ENCODE measurements at regions not wholly inside any gene's neighbourhood (a gene's known extent, or its start where the extent isn't known, plus 50 kb on each side); places are given as distances from the start of the nearest gene placed in this dataset.
"Not testable (repeated sequence)": the region's sequence is repeated elsewhere in the genome, so short reads cannot be mapped to it uniquely, and the experiment has no call there.

DNA sequence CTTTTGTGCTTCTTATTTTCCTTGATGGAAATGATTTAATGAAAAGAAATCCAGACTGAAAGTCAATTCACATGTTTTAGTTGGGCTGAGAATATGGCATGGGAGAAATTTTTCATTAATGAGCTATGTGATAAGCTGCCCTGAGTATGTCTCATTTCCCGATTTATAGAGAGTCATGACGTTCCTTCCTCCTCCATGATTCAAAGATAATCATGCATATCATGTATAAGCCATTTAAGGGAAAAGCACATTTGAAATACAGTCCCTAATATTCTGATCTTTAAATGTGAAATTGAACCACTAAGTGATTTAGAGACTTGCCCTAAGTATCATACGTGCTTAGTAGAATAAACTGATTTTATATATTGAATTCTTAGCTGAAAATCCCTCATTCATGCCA lies 840.9 kb downstream of the PCDH17 start:
- Mint-ChIP-seq H3K27me3 (no peaks in the 10 kb centered on the region), H3K4me1 (ENCODE audit: low read depth) (no peaks in the 10 kb centered on the region), H3K36me3 (no peaks in the 10 kb centered on the region), H3K9me3 (ENCODE audit: low read depth) (peaks cover 11% of the 10 kb centered on the region), H3K27ac (no peak overlapping the region), H3K4me3 (no peak overlapping the region)

DNA sequence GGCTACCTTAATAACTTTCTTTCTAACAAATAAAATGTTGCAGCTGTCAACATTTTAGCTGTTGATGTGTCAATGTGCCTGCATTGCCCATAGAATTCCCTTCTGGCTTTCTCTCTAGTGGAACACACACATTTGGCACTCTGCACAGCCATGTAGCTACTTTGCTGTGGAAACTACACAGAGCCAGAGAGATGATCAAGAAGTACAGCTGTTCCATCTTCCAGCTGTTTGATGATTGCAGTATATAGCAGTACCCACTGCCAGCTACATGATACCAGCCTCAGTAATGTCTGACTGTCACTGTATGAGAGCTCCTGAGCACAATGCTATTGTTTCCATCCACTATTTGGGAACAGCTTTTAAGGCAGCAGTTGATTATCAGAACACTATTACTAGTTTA lies 843.0 kb downstream of the PCDH17 start:
- Mint-ChIP-seq H3K27me3 (no peaks in the 10 kb centered on the region), H3K4me3 (no peak overlapping the region), H3K4me1 (ENCODE audit: low read depth) (no peaks in the 10 kb centered on the region), H3K36me3 (no peaks in the 10 kb centered on the region), H3K9me3 (ENCODE audit: low read depth) (peaks cover 11% of the 10 kb centered on the region), H3K27ac (no peak overlapping the region)

DNA sequence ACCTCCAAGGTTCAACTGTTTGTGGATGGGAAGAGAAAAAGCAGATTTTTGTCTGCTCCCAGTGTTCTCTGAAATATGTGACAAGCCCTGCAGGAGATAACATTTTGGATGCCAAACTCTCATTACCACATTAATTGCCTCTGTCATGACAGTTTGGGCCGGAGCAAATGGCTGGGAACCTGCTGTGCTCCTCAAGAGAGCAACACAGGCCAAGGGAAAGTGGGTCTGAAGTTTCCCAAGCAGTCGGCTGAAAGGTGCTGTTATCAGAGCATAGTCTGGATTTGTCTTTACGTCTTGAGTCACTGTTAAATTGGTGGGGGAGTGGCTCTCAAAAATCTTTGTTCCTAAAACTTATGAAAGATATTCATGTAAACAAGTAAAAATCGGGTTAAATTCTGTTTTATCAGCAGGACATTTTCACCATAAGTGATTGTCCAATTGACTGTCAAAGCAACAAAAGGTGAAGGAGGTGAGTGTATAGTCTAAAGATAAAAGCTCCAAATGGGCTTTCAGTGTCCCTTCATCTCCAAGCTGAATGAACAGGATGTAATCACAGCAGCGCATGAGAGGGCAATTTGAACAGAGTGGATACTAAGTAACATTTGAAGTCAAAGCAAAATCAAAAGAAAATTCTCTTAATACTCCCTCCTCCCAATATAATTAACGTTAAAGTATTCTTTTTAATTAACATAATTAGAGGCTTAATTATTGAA lies 844.8 kb downstream of the PCDH17 start:
- Mint-ChIP-seq H3K4me1 (ENCODE audit: low read depth) (no peaks in the 10 kb centered on the region), H3K9me3 (ENCODE audit: low read depth) (peaks cover 14% of the 10 kb centered on the region), H3K27ac (no peak overlapping the region), H3K27me3 (no peaks in the 10 kb centered on the region), H3K36me3 (no peaks in the 10 kb centered on the region), H3K4me3 (no peak overlapping the region)

DNA sequence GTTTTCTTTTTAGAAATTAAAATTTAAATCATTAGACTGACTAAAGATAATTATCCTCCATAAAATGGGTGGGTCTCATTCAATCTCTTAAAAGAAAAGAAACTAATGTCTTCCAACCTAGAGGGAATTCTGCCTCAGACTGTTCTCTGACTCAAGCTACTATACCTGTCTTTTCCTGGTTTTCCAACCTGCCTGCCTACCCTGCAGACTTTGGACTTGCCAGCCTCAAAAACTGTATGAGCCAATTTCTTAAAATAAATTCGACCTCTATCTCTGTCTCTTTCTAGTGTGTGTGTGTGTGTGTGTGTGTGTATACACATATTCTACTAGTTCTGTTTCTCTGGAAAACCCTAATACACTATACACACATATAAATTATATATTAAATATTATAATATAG lies 847.3 kb downstream of the PCDH17 start:
- H3K27ac Mint-ChIP-seq = no peak overlapping the region
- no peaks in the 10 kb centered on the region for H3K27me3 Mint-ChIP-seq
- H3K4me1 Mint-ChIP-seq (ENCODE audit: low read depth) = no peaks in the 10 kb centered on the region
- H3K4me3 Mint-ChIP-seq = no peak overlapping the region
- H3K36me3 Mint-ChIP-seq = no peaks in the 10 kb centered on the region
- peaks cover 10% of the 10 kb centered on the region for H3K9me3 Mint-ChIP-seq (ENCODE audit: low read depth)

DNA sequence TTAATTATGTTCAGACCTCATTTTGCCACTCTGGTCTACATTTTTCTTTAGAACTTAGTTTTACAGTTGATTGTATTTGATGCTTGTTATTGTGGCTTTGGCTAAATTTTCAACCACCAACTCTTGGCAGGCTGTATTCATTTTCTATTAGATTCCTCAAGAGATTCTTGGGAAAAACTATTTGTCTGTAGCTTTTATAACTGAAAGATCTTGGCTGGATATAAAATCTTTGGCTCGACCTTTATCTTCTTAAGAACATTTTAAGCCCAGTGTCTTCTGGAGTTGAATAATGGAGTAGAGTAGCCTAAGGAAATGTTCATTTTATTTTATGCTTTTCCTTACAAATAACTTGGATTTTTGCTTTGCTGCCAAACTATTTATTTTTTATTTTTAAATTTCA lies 848.5 kb downstream of the PCDH17 start:
- Mint-ChIP-seq H3K27ac (no peak overlapping the region), H3K9me3 (ENCODE audit: low read depth) (peaks cover 10% of the 10 kb centered on the region), H3K27me3 (no peaks in the 10 kb centered on the region), H3K4me1 (ENCODE audit: low read depth) (no peaks in the 10 kb centered on the region), H3K4me3 (no peak overlapping the region), H3K36me3 (no peaks in the 10 kb centered on the region)

DNA sequence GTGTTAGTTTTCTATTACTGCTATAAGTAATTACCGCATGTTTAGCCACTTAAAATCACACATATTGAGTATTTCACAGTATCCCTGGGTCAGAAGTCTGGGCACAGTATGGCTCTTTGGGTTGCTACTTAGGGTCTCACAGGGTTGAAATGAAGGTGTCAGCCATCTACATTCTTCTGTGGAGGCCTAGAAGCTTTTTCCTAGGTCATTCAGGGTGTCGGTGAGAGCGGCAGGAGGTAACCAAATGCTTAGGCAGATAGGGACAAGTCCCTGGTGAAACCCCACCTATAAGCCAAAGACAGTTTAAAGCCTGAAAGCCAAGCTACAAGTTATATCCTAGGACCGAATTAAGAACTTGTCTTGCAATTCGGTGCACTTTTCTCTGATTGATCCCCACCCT lies 856.7 kb downstream of the PCDH17 start:
- H3K4me1 Mint-ChIP-seq (ENCODE audit: low read depth) = no peaks in the 10 kb centered on the region
- no peaks in the 10 kb centered on the region for H3K36me3 Mint-ChIP-seq
- no peak overlapping the region for H3K27ac Mint-ChIP-seq
- no peaks in the 10 kb centered on the region for H3K9me3 Mint-ChIP-seq (ENCODE audit: low read depth)
- H3K4me3 Mint-ChIP-seq = no peak overlapping the region
- H3K27me3 Mint-ChIP-seq = no peaks in the 10 kb centered on the region

DNA sequence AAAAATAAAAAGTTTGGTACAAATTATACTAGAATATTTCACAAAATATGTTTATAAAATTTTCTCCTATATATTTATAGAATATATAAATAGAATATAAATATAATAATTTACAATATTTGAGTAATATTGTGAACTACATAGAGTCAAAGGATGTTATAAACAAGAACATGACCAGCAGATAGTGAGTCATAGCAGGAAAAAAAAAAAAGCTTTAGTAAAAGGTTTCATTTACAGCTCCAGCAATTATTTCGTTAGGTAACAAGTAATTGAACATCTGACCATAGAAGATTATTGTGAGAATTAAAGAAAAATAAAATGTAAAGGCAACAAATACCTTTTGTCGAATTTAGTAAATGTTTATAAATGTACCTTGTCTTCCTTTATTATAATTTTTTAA lies 864.1 kb downstream of the PCDH17 start:
- Mint-ChIP-seq H3K9me3 (ENCODE audit: low read depth) (peaks cover 8% of the 10 kb centered on the region), H3K4me1 (ENCODE audit: low read depth) (no peaks in the 10 kb centered on the region), H3K27ac (no peak overlapping the region), H3K36me3 (no peaks in the 10 kb centered on the region), H3K4me3 (no peak overlapping the region), H3K27me3 (no peaks in the 10 kb centered on the region)

DNA sequence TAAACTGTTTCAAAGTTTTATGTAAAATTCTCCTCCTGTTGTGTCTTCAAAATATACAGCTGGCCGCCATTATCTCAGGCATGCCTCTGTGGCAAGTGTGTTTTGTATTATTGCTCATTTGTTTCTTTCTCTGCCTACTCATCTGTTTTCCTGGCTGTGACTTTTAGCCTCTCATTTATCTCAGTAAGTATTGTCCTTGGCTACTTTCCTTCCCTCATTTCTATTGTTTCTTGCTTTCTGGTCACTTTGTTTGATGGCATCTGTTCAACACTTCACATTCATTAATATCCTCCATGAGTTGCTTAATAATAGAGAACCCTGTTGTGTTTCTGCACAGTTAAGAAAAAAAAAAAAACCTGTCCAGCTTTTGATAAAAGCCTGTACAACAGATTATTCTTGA lies 869.4 kb downstream of the PCDH17 start:
- Mint-ChIP-seq H3K9me3 (ENCODE audit: low read depth) (peaks cover 10% of the 10 kb centered on the region), H3K36me3 (no peaks in the 10 kb centered on the region), H3K4me1 (ENCODE audit: low read depth) (no peaks in the 10 kb centered on the region), H3K4me3 (no peak overlapping the region), H3K27me3 (no peaks in the 10 kb centered on the region), H3K27ac (no peak overlapping the region)

DNA sequence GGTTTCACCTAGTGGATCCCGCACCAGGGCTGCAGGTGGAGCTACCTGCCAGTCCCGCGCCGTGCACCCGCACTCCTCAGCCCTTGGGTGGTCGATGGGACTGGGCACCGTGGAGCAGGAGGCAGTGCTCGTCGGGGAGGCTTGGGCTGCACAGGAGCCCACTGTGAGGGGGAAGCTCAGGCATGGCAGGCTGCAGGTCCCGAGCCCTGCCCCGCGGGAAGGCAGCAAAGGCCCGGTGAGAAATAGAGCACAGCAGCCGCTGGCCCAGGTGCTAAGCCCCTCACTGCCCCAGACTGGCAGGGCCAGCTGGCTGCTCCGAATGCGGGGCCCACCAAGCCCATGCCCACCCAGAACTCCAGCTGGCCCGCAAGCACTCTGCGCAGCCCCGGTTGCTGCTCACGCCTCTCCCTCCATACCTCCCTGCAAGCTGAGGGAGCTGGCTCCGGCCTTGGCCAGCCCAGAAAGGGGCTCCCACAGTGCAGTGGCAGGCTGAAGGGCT lies 872.7 kb downstream of the PCDH17 start:
- not testable (repeated sequence) for H3K4me1 Mint-ChIP-seq (ENCODE audit: low read depth); H3K4me3 Mint-ChIP-seq; H3K36me3 Mint-ChIP-seq; H3K9me3 Mint-ChIP-seq (ENCODE audit: low read depth); H3K27ac Mint-ChIP-seq; H3K27me3 Mint-ChIP-seq

DNA sequence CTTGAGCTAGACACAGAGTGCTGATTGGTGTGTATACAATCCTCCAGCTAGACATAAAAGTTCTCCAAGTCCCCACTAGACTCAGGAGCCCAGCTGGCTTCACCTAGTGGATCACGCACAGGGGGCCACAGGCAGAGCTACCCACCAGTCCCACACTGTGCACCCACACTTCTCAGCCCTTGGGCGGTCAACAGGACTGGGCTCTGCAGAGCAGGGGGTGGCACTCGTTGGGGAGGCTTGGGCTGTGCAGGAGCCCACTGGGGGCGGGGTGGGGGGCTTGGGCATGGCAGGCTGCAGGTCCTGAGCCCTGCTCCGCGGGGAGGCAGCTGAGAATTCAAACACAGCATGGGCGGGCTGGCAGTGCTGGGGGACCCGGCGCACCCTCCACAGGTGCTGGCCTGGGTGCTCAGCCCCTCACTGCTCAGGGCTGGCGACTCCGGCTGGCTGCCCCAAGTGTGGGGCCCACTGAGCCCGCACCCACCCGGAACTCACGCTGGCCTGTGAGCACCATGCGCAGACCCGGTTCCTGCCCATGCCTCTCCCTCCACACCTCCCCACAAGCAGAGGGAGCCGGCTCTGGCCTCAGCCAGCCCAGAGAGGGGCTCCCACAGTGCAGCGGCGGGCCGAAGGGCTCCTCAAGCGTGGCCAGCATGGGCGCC lies 873.8 kb downstream of the PCDH17 start:
- not testable (repeated sequence) for H3K27me3 Mint-ChIP-seq; H3K4me1 Mint-ChIP-seq (ENCODE audit: low read depth); H3K4me3 Mint-ChIP-seq; H3K27ac Mint-ChIP-seq; H3K9me3 Mint-ChIP-seq (ENCODE audit: low read depth); H3K36me3 Mint-ChIP-seq

DNA sequence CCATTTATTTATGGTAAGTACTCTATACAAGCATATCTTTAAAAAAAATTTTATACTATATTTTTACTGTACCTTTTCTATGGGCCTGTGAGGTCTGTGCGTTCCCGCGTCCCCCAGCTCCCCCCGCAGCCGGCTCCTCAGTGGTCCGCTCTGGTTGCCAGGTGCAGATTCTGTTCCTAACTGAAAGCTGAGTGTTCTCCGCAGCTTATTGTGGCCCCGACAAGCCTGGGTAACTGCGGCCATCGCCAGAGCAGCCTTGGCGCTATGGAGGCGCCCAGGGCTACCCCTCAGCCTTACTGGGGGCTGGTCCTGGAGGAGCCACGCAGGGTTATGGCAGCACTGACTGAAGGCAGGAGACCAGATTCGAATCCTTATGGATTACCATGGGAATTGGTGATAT lies 896.8 kb downstream of the PCDH17 start:
- Mint-ChIP-seq H3K9me3 (ENCODE audit: low read depth) (peaks cover 5% of the 10 kb centered on the region), H3K4me1 (ENCODE audit: low read depth) (no peaks in the 10 kb centered on the region), H3K27me3 (no peaks in the 10 kb centered on the region), H3K27ac (no peak overlapping the region), H3K36me3 (no peaks in the 10 kb centered on the region), H3K4me3 (no peak overlapping the region)

DNA sequence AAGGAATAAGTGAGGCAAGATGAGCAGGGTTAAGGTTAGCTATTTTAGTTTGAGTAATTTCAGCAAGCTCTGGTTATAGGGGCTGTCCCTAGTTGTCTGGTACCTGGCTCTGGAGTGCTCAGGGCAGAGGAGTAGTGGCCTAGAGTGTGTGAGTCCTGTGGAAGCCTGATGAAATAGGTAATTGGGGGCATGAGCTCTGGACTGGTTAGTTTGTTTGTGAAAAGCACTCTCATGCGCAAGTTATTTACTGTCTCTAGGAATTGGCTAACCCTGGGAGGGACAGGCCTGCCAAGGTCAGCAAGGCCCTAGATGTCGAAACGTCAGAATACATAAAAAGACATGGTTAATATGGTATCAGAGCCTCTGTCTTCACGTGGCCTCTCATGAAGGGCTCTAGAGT lies 900.1 kb downstream of the PCDH17 start:
- Mint-ChIP-seq H3K4me1 (ENCODE audit: low read depth) (no peaks in the 10 kb centered on the region), H3K36me3 (no peaks in the 10 kb centered on the region), H3K27me3 (no peaks in the 10 kb centered on the region), H3K4me3 (no peak overlapping the region), H3K9me3 (ENCODE audit: low read depth) (peaks cover 11% of the 10 kb centered on the region), H3K27ac (no peak overlapping the region)

DNA sequence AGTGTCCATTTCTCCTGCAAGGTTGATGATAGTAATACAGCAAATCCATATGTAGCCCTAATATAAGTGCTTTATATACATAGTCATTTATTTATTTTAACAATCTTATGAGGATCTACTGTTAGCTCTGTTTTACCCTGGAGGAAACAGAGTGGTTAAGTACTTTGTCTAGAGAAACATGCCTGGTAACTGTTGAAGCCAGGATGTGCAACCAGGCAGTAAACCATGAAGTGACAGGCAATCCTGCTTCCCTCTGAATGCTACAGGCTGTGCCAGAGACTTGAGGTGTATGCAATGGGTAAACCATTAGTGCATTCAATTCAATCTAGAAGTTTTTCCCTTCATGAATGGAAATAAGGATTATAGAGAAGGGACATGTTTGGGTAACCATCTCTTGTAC lies 911.0 kb downstream of the PCDH17 start:
- Mint-ChIP-seq H3K4me3 (no peak overlapping the region), H3K36me3 (no peaks in the 10 kb centered on the region), H3K27me3 (no peaks in the 10 kb centered on the region), H3K27ac (no peak overlapping the region), H3K4me1 (ENCODE audit: low read depth) (no peaks in the 10 kb centered on the region), H3K9me3 (ENCODE audit: low read depth) (peaks cover 3% of the 10 kb centered on the region)

DNA sequence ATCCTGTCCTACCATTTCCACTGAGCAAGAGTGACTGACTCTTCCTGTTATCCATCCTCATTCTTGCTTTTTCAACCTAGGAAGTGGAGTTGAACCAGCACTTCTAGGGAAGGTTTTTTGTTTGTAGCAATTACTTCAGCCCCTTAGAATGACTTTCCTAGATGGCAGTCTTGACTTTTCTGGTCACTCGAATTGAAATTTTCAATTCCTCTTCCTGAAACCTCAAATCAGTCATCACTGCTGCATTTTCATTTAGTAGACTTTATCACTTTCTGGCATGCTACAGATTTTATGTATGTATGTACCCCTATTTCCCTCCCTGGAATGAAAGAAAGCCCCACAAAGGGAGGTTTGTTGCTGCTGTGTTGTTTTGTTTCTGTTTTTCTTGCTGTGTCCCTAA lies 915.9 kb downstream of the PCDH17 start:
- Mint-ChIP-seq H3K4me1 (ENCODE audit: low read depth) (no peaks in the 10 kb centered on the region), H3K27me3 (no peaks in the 10 kb centered on the region), H3K36me3 (no peaks in the 10 kb centered on the region)

DNA sequence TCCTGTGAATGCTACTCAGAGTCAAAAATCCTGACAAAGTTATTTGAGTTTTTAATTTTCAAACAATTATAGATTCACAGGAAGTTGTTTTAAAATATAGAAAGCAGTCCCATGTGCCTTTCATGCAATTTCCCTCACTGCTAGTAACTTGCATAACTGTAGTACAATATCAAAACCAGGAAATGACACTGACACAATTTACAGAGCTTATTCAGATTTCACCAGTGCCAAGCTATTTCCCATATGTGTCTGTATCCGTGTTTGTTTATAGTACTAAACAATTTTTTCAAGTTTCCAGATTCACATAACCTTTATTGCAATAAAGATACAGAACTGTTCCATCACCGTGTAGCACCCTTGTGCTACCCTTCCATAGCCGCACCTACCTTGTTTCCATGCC lies 934.6 kb downstream of the PCDH17 start:
- Mint-ChIP-seq H3K27me3 (no peaks in the 10 kb centered on the region), H3K36me3 (no peaks in the 10 kb centered on the region), H3K4me1 (ENCODE audit: low read depth) (no peaks in the 10 kb centered on the region), H3K9me3 (ENCODE audit: low read depth) (peaks cover 3% of the 10 kb centered on the region), H3K4me3 (no peak overlapping the region), H3K27ac (no peak overlapping the region)

More for the DNA sequence above, 915.9 kb downstream of the PCDH17 start:
- no peak overlapping the region for H3K27ac Mint-ChIP-seq
- H3K4me3 Mint-ChIP-seq = no peak overlapping the region
- H3K9me3 Mint-ChIP-seq (ENCODE audit: low read depth) = no peaks in the 10 kb centered on the region

DNA sequence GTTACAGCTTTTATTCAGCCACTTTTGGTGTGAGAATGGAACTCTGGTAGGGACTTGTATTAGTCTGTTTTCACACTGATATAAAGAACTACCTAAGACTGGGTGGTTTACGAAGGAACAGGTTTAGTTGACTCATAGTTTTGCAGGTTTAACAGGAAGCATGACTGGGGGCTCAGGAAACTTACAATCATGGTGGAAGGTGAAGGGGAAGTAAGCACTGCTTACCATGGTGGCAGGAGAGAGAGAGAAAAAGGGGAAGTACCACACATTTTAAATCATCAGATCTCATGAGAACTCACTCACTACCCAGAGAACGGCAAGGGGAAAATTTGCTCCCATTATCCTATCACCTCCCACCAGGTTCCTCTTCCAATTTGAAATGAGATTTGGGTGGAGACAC lies 942.2 kb downstream of the PCDH17 start:
- no peak overlapping the region for H3K4me3 Mint-ChIP-seq
- peaks cover 17% of the 10 kb centered on the region for H3K9me3 Mint-ChIP-seq (ENCODE audit: low read depth)
- no peaks in the 10 kb centered on the region for H3K4me1 Mint-ChIP-seq (ENCODE audit: low read depth)
- H3K27me3 Mint-ChIP-seq = no peaks in the 10 kb centered on the region
- no peak overlapping the region for H3K27ac Mint-ChIP-seq
- H3K36me3 Mint-ChIP-seq = no peaks in the 10 kb centered on the region

Data from activated naive CD8-positive, alpha-beta T cell (primary cell).